Fibroblast of villous mesenchyme (primary cell): ENCODE measurements at regions not wholly inside any gene's neighbourhood (a gene's known extent, or its start where the extent isn't known, plus 50 kb on each side); places are given as distances from the start of the nearest gene placed in this dataset.

Experiments used
- DNase-seq: peaks from one replicate; pipeline ENCODE4 v3.0.0-alpha.2; 2010; ENCODE audit warnings: low read depth
- H3K4me3 ChIP-seq: 2 replicates; pipeline ENCODE4 v1.5.1; 2011; ENCODE audit warnings: low read depth, mild to moderate bottlenecking, low read length
- TF ChIP-seq, protein P1 (sequence below): IDR thresholded peaks from 2 replicates; pipeline ENCODE4 v1.5.1; 2012; ENCODE audit warnings: low read depth, mild to moderate bottlenecking, low read length; ENCODE audit not compliant: insufficient read depth

DNA sequence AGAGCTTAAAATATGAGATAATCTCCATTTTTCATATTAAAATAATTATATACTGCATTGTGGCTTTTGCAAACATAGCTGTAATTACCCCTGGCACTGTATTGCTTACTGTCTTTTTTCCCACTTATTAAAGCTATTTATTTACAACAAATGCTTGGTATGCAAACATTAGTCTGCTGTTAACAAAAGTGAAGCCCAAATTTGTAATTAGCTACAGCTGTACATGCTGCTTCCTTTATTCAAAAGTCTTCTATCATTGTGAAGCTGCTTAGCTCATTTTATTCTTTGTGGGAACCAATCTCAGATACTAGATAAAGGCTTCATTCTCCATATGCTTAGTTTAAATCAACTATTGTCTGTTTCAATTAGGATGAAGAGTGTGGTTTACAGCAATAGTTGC lies 425.8 kb upstream of the FOXG1 start:
- no peak for DNase-seq
- TF ChIP-seq, protein P1, sequence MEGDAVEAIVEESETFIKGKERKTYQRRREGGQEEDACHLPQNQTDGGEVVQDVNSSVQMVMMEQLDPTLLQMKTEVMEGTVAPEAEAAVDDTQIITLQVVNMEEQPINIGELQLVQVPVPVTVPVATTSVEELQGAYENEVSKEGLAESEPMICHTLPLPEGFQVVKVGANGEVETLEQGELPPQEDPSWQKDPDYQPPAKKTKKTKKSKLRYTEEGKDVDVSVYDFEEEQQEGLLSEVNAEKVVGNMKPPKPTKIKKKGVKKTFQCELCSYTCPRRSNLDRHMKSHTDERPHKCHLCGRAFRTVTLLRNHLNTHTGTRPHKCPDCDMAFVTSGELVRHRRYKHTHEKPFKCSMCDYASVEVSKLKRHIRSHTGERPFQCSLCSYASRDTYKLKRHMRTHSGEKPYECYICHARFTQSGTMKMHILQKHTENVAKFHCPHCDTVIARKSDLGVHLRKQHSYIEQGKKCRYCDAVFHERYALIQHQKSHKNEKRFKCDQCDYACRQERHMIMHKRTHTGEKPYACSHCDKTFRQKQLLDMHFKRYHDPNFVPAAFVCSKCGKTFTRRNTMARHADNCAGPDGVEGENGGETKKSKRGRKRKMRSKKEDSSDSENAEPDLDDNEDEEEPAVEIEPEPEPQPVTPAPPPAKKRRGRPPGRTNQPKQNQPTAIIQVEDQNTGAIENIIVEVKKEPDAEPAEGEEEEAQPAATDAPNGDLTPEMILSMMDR = no peak
- H3K4me3 ChIP-seq = no peak overlapping the region

DNA sequence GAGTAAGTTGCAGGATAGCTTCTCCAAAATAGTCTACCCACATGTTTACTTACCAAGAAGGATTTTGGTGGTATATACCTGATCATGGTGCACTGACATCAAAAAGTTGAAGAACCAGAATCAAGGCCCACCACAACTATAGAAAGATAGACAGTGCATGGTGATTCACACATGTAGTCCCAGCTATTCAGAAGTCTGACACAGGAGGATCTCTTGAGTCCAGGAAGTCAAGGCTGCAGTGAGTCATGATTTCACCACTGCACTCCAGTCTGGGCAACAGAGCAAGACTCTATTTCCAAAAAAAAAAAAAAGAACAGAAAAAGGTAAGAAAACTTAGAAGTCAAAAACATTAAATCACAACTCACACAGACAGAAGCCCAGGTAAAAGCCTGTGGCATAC lies 422.2 kb upstream of the FOXG1 start:
- TF ChIP-seq, protein P1 = no peak
- DNase-seq = no peak
- H3K4me3 ChIP-seq = no peak overlapping the region

DNA sequence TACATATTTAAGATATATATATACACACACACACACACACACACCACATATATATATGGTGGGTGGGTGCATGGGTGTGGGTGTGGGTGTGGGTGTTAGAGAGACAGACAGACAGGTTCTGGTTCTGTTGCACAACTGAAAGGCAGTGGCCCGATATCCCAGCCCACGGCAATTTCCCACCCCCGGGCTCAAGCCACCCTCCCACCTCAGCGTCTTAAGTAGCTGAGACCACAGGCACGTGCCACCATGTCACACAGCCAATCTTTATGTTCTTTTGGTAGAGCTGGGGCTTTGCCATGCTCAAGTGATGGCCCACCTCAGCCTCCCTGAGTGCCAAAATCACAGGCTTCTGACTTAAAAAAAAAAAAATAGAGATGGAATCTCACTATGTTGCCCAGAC lies 417.8 kb upstream of the FOXG1 start:
- no peak for DNase-seq
- H3K4me3 ChIP-seq = no peak overlapping the region
- TF ChIP-seq, protein P1 = no peak

DNA sequence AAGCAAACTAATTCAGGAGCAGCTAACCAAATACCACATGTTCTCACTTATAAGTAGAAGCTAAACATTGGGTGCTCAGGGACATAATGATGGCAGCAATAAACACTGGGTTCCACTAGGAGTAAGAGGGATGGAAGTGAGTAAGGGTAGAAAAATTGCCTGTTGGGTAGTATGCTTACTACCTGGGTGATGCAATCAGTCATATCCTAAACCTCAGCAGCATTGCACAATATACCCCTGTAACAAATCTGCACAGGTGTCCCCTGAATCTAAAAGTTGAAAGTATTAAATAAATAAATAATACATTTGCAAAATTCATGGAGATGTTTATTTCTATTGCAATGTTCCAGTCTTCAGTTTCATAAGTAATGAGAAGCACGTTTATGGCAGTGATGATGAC lies 409.8 kb upstream of the FOXG1 start:
- no peak overlapping the region for H3K4me3 ChIP-seq
- TF ChIP-seq, protein P1 = no peak
- DNase-seq = no peak

DNA sequence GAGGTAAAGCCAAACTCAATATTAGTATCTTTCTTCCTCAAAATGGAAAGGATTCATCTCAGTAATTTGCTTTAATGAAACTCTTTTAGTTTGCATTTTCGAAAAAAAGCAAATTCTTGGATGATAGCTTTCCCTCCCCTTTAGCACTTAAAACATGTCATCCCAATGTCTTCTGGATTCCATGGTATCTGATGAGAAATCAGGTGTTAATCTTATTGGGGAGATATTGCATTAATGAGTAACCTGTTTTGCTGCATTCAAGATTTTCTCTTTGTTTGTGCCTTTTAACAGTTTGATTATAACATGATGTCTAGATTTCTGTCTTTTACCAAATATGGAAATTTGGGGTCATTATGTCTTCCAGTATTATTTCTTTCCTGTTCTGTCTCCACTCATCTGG lies 405.1 kb upstream of the FOXG1 start:
- DNase-seq = no peak
- no peak overlapping the region for H3K4me3 ChIP-seq
- TF ChIP-seq, protein P1 = no peak

DNA sequence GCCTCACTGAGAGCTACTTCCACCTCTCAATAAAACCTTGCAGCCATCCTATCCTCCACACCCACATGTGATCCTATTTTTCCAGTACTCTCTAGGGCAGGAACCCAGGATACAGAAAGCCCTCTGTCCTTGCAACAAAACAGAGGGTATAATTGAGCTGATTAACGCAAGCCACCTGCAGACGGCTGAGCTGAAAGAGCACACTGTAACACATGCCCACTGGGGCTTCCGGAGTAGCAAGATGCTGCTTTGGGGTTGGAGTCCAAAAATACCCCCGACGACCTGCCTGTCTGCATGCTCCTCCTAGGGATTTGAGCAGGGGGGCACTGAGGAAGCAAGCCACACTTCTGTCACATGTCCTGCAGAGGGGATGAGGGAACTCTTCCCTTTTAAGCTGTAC lies 401.1 kb upstream of the FOXG1 start:
- no peak overlapping the region for H3K4me3 ChIP-seq
- TF ChIP-seq, protein P1 = no peak
- DNase-seq = no peak

DNA sequence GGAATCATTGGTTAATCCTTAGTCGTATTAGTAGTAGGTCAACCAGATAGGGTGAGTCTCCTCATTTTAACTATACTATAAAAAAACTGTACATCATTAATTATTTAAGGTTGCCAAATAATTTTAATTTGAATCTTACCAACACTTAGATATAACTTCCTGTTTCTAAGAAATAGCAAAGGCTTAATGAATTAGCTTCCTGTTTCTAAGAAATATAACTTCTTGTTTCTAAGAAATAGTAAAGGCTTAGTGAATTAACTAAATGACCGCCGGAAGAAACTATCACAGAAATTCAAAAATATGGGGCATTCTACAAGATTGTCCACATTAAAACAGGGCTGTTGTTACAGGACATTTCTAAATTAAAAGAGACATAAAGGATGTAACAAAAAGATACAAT lies 392.9 kb upstream of the FOXG1 start:
- no peak overlapping the region for H3K4me3 ChIP-seq
- TF ChIP-seq, protein P1 = no peak
- no peak for DNase-seq
